Inflammatory macrophage treated with lipopolysaccharide for 4 hours (primary cell): ENCODE measurements at regions not wholly inside any gene's neighbourhood (a gene's known extent, or its start where the extent isn't known, plus 50 kb on each side); places are given as distances from the start of the nearest gene placed in this dataset.
A peak's percentile ranks its signal among the peaks of the same experiment; 100 is the strongest.

Experiments used
- DNase-seq: peaks from one replicate; pipeline ENCODE4 v3.0.0-alpha.2; 2020

GRCh38 chr12:84660139-84660538, 252.5 kb downstream of the SLC6A15 start:
- DNase-seq = no peak

GRCh38 chr12:84658877-84659276, 253.7 kb downstream of the SLC6A15 start:
- no peak for DNase-seq

GRCh38 chr12:84656705-84657104, 255.9 kb downstream of the SLC6A15 start:
- no peak for DNase-seq

- no peak for DNase-seq
Measured at GRCh38 chr12:84653482-84653881, 259.1 kb downstream of the SLC6A15 start.

- no peak for DNase-seq
Measured at GRCh38 chr12:84648425-84648824, 264.2 kb downstream of the SLC6A15 start.

GRCh38 chr12:84644908-84645307, 267.7 kb downstream of the SLC6A15 start:
- DNase-seq = no peak

- no peak for DNase-seq
Measured at GRCh38 chr12:84643993-84644392, 268.6 kb downstream of the SLC6A15 start.

GRCh38 chr12:84641940-84642545, 270.6 kb downstream of the SLC6A15 start:
- DNase-seq = no peak

- DNase-seq = no peak
Measured at GRCh38 chr12:84638811-84639368, 273.7 kb downstream of the SLC6A15 start.

GRCh38 chr12:84637926-84638325, 274.7 kb downstream of the SLC6A15 start:
- DNase-seq = no peak

GRCh38 chr12:84636801-84637290, 275.8 kb downstream of the SLC6A15 start:
- no peak for DNase-seq

GRCh38 chr12:84634526-84634925, 278.1 kb downstream of the SLC6A15 start:
- DNase-seq = no peak

- no peak for DNase-seq
Measured at GRCh38 chr12:84632556-84632955, 280.0 kb downstream of the SLC6A15 start.

- no peak for DNase-seq
Measured at GRCh38 chr12:84631020-84631419, 281.6 kb downstream of the SLC6A15 start.

GRCh38 chr12:84627593-84627992, 285.0 kb downstream of the SLC6A15 start:
- no peak for DNase-seq

- no peak for DNase-seq
Measured at GRCh38 chr12:84624601-84625000, 288.0 kb downstream of the SLC6A15 start.

- DNase-seq = no peak
Measured at GRCh38 chr12:84619053-84619571, 293.5 kb downstream of the SLC6A15 start.

GRCh38 chr12:84607170-84607819, 305.3 kb downstream of the SLC6A15 start:
- no peak for DNase-seq

GRCh38 chr12:84605983-84606382, 306.6 kb downstream of the SLC6A15 start:
- DNase-seq = no peak

GRCh38 chr12:84604551-84604950, 308.0 kb downstream of the SLC6A15 start:
- no peak for DNase-seq

- no peak for DNase-seq
Measured at GRCh38 chr12:84603484-84604248, 308.9 kb downstream of the SLC6A15 start.

- no peak for DNase-seq
Measured at GRCh38 chr12:84601483-84601882, 311.1 kb downstream of the SLC6A15 start.

GRCh38 chr12:84599539-84599938, 313.1 kb downstream of the SLC6A15 start:
- peak; percentile 1 for DNase-seq
